Spleen (tissue), 11 donors: ENCODE measurements at regions not wholly inside any gene's neighbourhood (a gene's known extent, or its start where the extent isn't known, plus 50 kb on each side); places are given as distances from the start of the nearest gene placed in this dataset.

Source experiments
- DNase-seq: peaks from one replicate; pipeline ENCODE4 v3.0.0-alpha.2; 2020
- H3K27ac ChIP-seq, 8 donors: fragments of 200-600 bp; sonication (generic) in 7 of 8; 1 replicate in 4 of 8; 2 replicates in 4 of 8; pipeline versions ENCODE4 v1.5.0 to v1.8.0; 2016 to 2021; ENCODE audit warnings: inconsistent platforms in 4 of 8, mild to moderate bottlenecking in 4 of 8, moderate library complexity in 1 of 8
- H3K27me3 ChIP-seq, 7 donors: fragments of 200-600 bp; sonication (generic) in 6 of 7; replicated peaks in 1 of 7; 1 replicate in 4 of 7; 2 replicates in 3 of 7; pipeline versions ENCODE4 v1.5.0 to v1.8.0; 2016 to 2021; ENCODE audit warnings: inconsistent platforms in 3 of 7, mild to moderate bottlenecking in 1 of 7
- H3K36me3 ChIP-seq, 6 donors: fragments of 200-600 bp; sonication (generic) in 5 of 6; 1 replicate in 4 of 6; 2 replicates in 2 of 6; pipeline versions ENCODE4 v1.5.0 to v1.8.0; 2016 to 2021; ENCODE audit warnings: inconsistent platforms in 2 of 6
- H3K4me1 ChIP-seq, 6 donors: fragments of 200-600 bp; sonication (generic) in 5 of 6; 1 replicate in 3 of 6; 2 replicates in 3 of 6; pipeline versions ENCODE4 v1.5.0 to v1.8.0; 2016 to 2021; ENCODE audit warnings: inconsistent platforms in 3 of 6
- H3K4me3 ChIP-seq, 8 donors: fragments of 200-600 bp; sonication (generic) in 7 of 8; 1 replicate in 4 of 8; 2 replicates in 4 of 8; pipeline versions ENCODE4 v1.5.0 to v1.8.0; 2016 to 2021; ENCODE audit warnings: inconsistent platforms in 4 of 8, mild to moderate bottlenecking in 4 of 8, moderate library complexity in 2 of 8
- H3K9me3 ChIP-seq, 8 donors: fragments of 200-600 bp; sonication (generic) in 7 of 8; 1 replicate in 4 of 8; 2 replicates in 4 of 8; pipeline versions ENCODE4 v1.5.0 to v1.8.0; 2016 to 2021; ENCODE audit warnings: inconsistent platforms in 4 of 8
- CTCF ChIP-seq, 11 experiments: fragments of 200-600 bp in 7 of 11; fragments of 450-650 bp in 4 of 11; sonication (generic) in 4 of 11; IDR thresholded peaks in 8 of 11; conservative IDR thresholded peaks in 3 of 11; 1 replicate in 7 of 11; 2 replicates in 4 of 11; pipeline versions ENCODE4 v1.4.0 to v1.8.0; 2016 to 2021; ENCODE audit warnings: antibody characterized with exemption in 11 of 11, inconsistent platforms in 4 of 11, mild to moderate bottlenecking in 1 of 11
- POLR2A ChIP-seq, 3 donors: fragments of 450-650 bp; IDR thresholded peaks; one replicate each; pipeline ENCODE4 v1.5.1; 2017; ENCODE audit warnings: antibody characterized with exemption in 3 of 3, mild to moderate bottlenecking in 1 of 3
- POLR2AphosphoS5 ChIP-seq, 3 donors: sonication (generic); formaldehyde crosslinking; IDR thresholded peaks; one replicate each; pipeline ENCODE4 v1.5.1; 2017; ENCODE audit warnings: antibody characterized with exemption in 3 of 3
- WGBS, 5 donors: extraction: QIAGEN DNeasy Blood & Tissue Kit in 3 of 5; methylation state at CpG; one replicate each; pipeline versions ENCODE4 v1.1.5 to v1.1.7; 2013 to 2018; 5-methylcytosine and 5-hydroxymethylcytosine counted together
- intact Hi-C: fragments of 100-400 bp; cut with DNase I; formaldehyde crosslinking; loops from one replicate; pipeline ENCODE4 v1.15.0; 2023; ENCODE audit warnings: low total_unique reads
- donor health status: healthy with polysubstance abuse.
- donor health status: DM: no; HTN: no; CAD: no; lungs with moderate emphysema.
- donor health status: DM: no; HTN: no; CAD: no.
- donor health status: Bipolar disorder and iron deficiency.
- donor health status: healthy.
- donor health status: DM: no; HTN: no; CAD: no.
- donor health status: DM: yes; HTN: yes; CAD: no.

GRCh38 chr1:67623906-67624305, 61.1 kb upstream of the GADD45A start:
- Histone ChIP-seq H3K4me3 (no peak overlapping the region), H3K4me1 (no peaks in the 10 kb centered on the region), H3K36me3 (no peaks in the 10 kb centered on the region), H3K27ac (no peak overlapping the region), H3K9me3 (no peaks in the 10 kb centered on the region), H3K27me3 (no peaks in the 10 kb centered on the region)
- no peak for DNase-seq
- WGBS, 5 donors = 90 to 98% (median 96%) methylated on average over 3 of the region's 3 CpGs
- intact Hi-C loops = no loop called here
- TF ChIP-seq CTCF (IDR thresholded peaks at IDR 0.05 in 8 of 11, conservative IDR thresholded peaks at IDR 0.05 in 3 of 11) = no peak
- no peak for TF ChIP-seq POLR2AphosphoS5 (IDR thresholded peaks at IDR 0.05)
- no peak for TF ChIP-seq POLR2A (IDR thresholded peaks at IDR 0.05)

- DNase-seq = no peak
- Histone ChIP-seq H3K4me3 (no peak overlapping the region), H3K36me3 (no peaks in the 10 kb centered on the region), H3K4me1 (peaks cover 0 to 2% (median 0%) of the 10 kb centered on the region in 6 donors), H3K27ac (no peak overlapping the region), H3K27me3 (no peaks in the 10 kb centered on the region), H3K9me3 (no peaks in the 10 kb centered on the region)
- TF ChIP-seq POLR2AphosphoS5 (IDR thresholded peaks at IDR 0.05) (no peak), CTCF (IDR thresholded peaks at IDR 0.05 in 8 of 11, conservative IDR thresholded peaks at IDR 0.05 in 3 of 11) (no peak), POLR2A (IDR thresholded peaks at IDR 0.05) (no peak)
- 75 to 93% (median 86%) methylated on average over 2 of the region's 2 CpGs for WGBS, 5 donors
- intact Hi-C loops = no loop called here
Measured at GRCh38 chr1:67624680-67625079, 60.3 kb upstream of the GADD45A start.

GRCh38 chr1:67626090-67626860, 58.7 kb upstream of the GADD45A start:
- WGBS, 5 donors = 79 to 90% (median 89%) methylated on average over 4 of the region's 4 CpGs

More at GRCh38 chr1:67626090-67626860, 58.7 kb upstream of the GADD45A start:
- no peaks in the 10 kb centered on the region for H3K9me3 ChIP-seq
- TF ChIP-seq POLR2A (IDR thresholded peaks at IDR 0.05) (no peak), CTCF (IDR thresholded peaks at IDR 0.05 in 8 of 11, conservative IDR thresholded peaks at IDR 0.05 in 3 of 11) (no peak)
- no peak for DNase-seq
- peaks cover 0 to 4% (median 0%) of the 10 kb centered on the region in 6 donors for H3K4me1 ChIP-seq
- H3K27ac ChIP-seq = no peak overlapping the region
- no peak overlapping the region for H3K4me3 ChIP-seq
- H3K36me3 ChIP-seq = no peaks in the 10 kb centered on the region
- no peaks in the 10 kb centered on the region for H3K27me3 ChIP-seq
- intact Hi-C loops = no loop called here
